Epithelial cell of proximal tubule (primary cell): ENCODE measurements at regions not wholly inside any gene's neighbourhood (a gene's known extent, or its start where the extent isn't known, plus 50 kb on each side); places are given as distances from the start of the nearest gene placed in this dataset.

Source experiments
- DNase-seq: peaks from one replicate; pipeline ENCODE4 v3.0.0-alpha.2; 2011; ENCODE audit warnings: low read depth
- H3K4me3 ChIP-seq: 2 replicates; pipeline ENCODE4 v1.5.1; 2011; ENCODE audit warnings: low read depth, mild to moderate bottlenecking, low read length
- TF ChIP-seq, protein P1 (sequence below): conservative IDR thresholded peaks from 2 replicates; pipeline ENCODE4 v1.5.1; 2012; ENCODE audit warnings: low read depth, mild to moderate bottlenecking, low read length

DNA sequence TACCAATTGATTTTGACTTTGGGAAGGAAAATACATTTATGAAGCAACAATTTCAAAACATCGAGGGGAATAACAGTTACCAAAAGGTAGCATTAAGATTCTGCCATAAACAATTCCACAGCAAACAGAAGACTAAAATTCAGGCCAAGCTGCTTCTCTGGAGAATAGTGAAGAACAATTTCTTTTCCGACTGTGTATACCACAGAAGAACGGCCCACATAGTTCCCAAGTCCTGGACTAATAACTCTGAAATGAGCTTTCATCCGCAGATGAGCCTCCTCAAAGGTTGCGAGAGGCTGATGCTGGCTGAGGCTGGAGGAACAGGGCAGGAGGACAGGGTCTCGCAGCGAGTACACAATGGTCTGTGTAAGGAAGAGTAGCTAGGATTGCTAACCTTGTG, 278.9 kb upstream of the TCF4 start:
- no peak for DNase-seq
- TF ChIP-seq, protein P1, sequence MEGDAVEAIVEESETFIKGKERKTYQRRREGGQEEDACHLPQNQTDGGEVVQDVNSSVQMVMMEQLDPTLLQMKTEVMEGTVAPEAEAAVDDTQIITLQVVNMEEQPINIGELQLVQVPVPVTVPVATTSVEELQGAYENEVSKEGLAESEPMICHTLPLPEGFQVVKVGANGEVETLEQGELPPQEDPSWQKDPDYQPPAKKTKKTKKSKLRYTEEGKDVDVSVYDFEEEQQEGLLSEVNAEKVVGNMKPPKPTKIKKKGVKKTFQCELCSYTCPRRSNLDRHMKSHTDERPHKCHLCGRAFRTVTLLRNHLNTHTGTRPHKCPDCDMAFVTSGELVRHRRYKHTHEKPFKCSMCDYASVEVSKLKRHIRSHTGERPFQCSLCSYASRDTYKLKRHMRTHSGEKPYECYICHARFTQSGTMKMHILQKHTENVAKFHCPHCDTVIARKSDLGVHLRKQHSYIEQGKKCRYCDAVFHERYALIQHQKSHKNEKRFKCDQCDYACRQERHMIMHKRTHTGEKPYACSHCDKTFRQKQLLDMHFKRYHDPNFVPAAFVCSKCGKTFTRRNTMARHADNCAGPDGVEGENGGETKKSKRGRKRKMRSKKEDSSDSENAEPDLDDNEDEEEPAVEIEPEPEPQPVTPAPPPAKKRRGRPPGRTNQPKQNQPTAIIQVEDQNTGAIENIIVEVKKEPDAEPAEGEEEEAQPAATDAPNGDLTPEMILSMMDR: no peak
- H3K4me3 ChIP-seq: no peak overlapping the region

DNA sequence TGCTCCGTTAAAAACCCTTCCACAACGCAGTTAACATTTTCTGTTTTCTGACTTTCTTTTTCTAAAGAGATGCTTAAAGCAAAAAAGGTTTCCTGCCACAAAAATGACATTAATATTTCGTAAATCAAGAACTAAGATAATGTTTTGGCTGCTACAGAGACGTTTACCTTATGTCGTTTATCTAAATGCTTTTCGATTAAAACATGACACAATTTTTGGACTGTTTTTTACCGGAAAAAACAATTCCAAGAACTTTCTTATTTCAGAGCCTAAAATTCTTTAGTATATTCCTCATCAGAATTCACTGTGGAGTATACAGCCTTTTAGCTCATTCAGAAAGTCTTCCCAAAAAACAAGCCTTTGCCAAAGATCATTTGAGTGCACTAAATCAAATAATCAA, 278.0 kb upstream of the TCF4 start:
- TF ChIP-seq, protein P1: no peak
- DNase-seq: no peak
- no peak overlapping the region for H3K4me3 ChIP-seq

DNA sequence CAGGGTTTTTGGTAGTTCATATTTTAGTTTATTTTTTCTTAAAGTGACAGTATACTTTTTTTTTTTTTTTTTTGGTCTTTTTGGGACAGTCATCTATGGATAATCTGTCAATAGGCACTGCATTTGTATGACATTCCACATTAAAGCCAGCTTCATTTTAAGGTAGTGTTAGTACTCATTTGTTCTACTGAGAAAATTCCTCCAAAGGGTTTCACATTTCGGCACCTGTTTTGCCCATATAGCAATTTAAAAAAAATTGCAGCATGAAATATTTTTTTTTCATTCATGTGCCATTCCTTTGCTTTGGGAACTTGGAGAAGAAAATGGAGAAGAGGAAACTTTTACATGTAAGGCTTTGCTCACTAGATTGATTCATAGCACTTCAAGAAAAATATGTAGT, 276.3 kb upstream of the TCF4 start:
- TF ChIP-seq, protein P1: no peak
- H3K4me3 ChIP-seq: no peak overlapping the region
- DNase-seq: no peak

DNA sequence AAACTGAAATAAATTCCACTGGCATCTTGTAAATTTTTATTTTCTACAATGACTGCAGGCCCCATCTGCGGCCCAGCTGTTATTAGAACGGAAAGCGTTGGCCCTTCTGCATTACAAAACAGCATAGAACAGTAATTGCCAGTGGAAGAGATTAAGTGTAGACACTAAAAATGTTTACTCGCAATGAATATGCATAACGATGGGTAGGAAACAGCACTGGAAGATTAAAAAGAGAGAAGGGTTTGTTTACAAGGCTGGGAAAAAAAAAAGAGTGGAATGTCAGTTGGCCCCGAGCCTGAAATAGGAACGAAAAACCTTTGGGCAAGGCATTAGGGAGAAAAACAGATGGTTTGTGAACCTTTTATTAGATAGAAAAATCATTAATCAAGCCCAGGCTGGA, 275.9 kb upstream of the TCF4 start:
- TF ChIP-seq, protein P1: no peak
- no peak overlapping the region for H3K4me3 ChIP-seq
- no peak for DNase-seq

DNA sequence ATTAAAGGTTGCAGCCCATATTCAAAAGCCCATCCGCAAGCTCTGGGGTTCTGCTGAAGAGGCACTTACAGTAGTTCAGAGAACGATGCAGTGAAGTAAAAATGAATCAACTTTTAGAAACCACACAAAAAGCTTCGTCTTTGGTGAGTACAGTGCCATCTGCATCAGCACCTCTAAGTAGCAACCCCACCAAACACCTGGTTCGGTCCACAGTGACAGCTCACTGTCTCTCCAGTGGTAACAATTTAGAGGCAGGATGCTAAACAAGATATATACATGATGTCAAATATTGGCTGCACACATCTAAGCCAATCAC, 275.4 kb upstream of the TCF4 start:
- no peak for DNase-seq
- no peak overlapping the region for H3K4me3 ChIP-seq
- TF ChIP-seq, protein P1: no peak

DNA sequence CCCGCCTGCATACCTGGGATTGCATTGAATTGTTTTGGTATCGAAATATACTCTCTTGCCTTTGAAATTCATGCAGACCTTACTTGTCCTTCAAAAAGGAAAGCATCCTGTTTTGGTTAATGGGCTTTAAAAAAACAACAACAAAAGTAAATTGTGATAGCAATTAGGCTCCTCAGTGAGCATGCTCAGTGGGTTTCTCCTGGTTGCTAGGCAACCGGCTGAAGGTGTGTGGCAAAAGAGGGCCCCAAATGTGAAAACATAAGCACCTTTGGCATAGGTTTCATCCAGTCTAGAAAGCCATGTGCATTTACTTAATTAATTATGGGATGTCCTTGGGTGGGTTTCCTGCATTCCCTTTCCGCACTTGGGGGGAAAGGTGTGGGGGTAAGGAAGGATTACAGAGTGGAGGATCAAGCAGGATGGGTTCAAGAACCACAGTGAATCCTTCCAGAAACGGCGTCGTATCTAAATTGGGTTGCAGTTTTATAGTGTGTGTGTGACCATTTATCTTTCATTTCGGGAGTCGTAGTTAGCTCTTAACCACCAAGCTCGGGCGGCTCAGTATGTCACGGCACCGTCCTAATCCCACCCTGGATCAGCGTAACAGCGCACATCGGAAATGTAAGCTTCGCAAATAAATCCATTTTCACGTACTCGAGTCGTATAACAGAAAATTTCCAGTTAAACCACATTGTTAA, 274.9 kb upstream of the TCF4 start:
- H3K4me3 ChIP-seq: no peak overlapping the region
- no peak for DNase-seq
- TF ChIP-seq, protein P1: no peak

DNA sequence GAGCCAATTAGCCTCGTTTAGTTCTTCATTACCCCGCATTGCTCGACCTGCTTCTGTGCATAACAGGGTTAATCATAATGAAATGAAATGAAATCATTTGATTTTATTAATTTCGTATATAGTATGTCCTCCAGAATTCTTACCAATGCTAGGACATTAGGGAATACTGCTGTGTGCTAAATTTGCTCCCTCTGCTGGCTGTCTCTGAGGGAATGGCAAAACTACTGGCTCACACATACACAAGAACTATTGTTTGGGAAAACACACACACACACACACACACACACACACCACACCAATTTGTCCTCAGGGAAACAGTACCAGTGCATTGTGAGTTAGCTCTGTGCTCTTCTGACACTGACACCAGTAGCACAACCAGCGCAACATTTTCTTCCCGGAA, 273.3 kb upstream of the TCF4 start:
- no peak overlapping the region for H3K4me3 ChIP-seq
- DNase-seq: no peak
- TF ChIP-seq, protein P1: peak; percentile 79
